ENCODE measurements at regions not wholly inside any gene's neighbourhood (a gene's known extent, or its start where the extent isn't known, plus 50 kb on each side); places are given as distances from the start of the nearest gene placed in this dataset.
"Not testable (repeated sequence)": the region's sequence is repeated elsewhere in the genome, so short reads cannot be mapped to it uniquely, and the experiment has no call there.

- no peak for DNase-seq (ENCODE audit: low read depth)
Measured at GRCh38 chr5:131107128-131107527, 57.9 kb downstream of the HINT1 start.

DNA sequence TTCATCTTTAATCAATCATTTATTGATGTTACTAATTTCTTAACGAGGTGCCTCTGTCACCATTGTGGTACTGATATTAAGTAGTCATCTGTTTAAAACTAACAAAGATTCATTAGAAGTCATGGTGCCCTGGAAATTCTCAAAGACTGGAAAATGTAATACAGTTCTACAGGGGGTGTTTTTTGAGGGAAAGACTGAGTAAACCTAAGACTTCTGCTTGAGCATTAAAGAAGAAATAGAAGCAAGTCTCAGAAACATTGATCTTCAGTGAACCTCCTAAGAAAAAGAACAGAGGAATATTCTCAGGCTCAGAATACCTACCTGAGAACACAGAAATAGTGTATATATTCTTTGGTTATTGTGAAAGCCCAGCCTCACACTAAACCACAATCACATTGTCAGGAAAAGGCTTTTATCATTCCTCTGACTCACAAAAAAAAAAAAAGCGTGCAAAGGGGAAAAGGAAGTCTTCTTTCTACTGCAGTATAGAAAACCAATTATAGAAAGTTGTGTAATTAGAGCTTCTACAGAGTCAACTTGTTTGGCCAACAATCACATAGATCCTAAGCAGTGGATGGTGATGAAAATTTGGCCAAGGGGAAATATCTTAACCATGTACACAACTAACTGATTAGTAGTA is 60.8 kb downstream of the HINT1 start:
- DNase-seq (ENCODE audit: low read depth): no peak

- no peak for DNase-seq (ENCODE audit: low read depth)
Measured at GRCh38 chr5:131096774-131097710, 68.0 kb downstream of the HINT1 start.

GRCh38 chr5:131095561-131095960 is 69.5 kb downstream of the HINT1 start:
- not testable (repeated sequence) for DNase-seq (ENCODE audit: low read depth)

DNA sequence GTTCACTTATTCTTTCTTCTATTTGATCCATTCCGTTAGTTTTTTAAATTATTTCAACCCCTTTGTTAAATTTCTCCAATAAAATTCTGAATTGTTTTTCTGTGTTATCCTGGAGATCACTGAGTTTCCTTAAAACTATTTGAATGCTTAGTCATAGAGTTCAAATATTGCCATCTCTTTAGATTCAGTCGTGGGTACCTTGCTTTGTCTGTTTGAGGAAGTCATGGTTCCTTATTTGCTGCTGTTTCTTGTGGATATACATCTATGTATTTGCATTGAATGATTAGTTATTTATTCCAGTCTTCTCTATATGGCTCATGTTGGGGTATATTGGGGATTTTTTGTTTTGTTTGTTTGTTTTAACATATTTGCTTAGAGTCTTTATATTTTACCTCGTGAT is 80.6 kb downstream of the HINT1 start:
- no peak for DNase-seq (ENCODE audit: low read depth)

DNA sequence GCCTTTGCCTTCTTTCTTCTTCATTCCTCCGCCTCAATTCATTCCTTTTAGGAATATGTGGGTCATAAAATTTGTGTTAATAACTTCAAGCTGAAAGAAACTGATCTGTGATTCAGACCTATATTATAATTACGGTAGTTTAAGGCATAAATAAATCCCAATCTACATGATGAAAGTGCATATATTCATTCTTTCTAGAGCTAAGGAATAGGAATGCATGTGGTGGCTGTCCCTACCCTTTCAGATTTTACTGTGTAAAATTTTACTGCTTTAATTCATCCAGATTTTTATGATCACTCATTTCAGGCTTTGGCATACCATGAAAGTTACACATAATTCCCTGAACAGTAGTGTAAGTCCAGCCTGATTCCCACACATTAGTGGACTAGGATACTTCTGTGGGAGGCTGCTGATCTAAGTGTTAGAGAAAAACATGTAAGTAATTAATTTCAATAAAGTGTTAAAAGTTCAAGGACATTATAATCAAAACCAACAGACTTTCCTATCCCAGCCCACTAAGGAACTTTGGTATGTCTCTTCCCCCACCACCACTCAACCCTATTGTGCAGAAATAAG is 83.1 kb downstream of the HINT1 start:
- no peak for DNase-seq (ENCODE audit: low read depth)

GRCh38 chr5:131081374-131081773 is 83.7 kb downstream of the HINT1 start:
- peak; percentile 6 for DNase-seq (ENCODE audit: low read depth)

- no peak for DNase-seq (ENCODE audit: low read depth)
Measured at GRCh38 chr5:131079232-131079631, 85.8 kb downstream of the HINT1 start.

GRCh38 chr5:131068893-131069643 is 96.0 kb downstream of the HINT1 start:
- no peak for DNase-seq (ENCODE audit: low read depth)

- no peak for DNase-seq (ENCODE audit: low read depth)
Measured at GRCh38 chr5:131068076-131068475, 97.0 kb downstream of the HINT1 start.

DNA sequence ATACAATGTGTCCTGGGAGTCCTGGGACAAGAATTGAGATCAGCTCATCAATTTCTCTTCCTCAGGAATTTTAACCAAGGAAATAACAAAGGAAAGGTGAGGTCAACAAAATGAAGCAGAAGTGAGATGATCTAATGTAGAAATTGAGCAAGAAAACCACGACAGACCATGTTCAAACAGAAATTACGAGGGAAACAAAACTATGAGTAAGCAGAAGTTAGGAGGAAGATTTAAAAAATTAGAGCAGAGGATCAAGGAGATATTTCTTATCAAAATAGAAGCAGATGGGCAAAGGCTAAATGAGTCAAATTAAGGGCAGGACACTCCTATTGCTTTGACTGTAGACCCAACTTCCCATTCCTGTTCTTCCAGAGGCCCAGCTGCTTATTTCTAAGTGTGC is 97.4 kb downstream of the HINT1 start:
- DNase-seq (ENCODE audit: low read depth): no peak

- DNase-seq (ENCODE audit: low read depth): no peak
Measured at GRCh38 chr5:131064669-131065371, 100.2 kb downstream of the HINT1 start.

DNA sequence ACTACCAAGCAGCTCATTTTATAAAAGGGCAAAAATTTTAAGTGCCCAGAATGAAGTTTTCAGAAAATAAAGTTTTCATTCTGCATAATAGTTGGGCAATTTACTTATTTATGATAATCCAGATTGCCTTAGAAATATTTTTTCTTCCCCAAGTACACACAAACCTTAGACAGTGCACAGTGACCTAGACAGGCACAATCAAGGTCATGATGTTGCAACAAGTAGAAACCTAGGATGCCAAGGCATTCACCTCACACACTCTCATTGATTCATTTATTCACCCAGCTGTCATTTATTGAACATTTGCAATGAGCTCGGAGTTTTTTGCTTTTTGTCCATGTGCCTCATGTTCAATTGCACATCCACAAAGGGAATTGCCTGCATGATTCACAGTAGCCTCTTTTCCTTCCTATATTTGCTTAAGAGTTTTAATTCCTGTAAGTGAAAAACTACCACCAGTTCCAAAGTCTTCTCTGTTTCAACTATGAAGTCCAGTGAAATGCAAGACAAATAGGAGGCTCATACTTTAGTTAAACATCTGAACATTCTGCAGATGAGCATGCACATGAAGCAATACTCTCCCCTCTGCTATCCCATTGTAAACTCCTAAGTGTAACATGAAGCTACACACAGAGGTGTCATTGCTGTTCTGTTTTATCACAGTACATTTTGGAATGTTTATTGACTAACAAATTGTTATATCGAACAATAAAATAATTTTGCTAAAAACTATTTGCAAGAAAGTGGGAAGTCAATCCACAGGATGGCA is 122.9 kb downstream of the HINT1 start:
- DNase-seq (ENCODE audit: low read depth): no peak

- no peak for DNase-seq (ENCODE audit: low read depth)
Measured at GRCh38 chr5:131023498-131023865, 141.6 kb downstream of the HINT1 start.

DNA sequence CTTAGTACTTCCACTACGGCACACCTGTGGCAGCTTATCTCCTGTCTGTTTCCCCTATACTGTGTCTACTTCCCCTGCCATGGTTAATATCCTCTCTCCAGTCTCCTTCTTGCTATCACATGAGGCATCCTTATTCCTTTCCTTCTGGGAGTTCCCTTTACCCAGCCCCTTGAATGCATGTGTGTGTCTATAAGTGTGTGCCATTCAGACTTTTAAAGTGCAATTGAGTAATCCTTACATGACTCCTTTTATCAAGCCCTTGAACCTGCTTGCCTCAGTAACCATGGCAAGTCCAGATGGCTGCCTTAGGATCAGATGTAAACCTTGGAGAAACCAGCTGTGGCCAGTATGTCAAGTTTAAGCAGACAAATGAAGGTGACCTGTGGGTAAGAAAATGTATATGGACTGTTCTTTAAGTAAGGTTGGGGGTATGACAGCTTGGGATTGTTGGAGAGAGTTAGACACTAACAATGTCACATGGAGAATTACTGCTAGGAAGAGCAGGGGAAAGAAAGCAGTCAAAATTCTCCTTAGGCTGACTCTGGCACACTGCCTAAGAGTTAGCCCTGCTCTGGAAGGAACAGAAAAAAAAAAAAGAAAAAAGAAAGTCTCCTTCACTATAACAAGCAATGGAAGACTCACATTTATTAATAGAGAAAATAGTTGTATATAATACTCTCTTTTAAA is 142.1 kb downstream of the HINT1 start:
- no peak for DNase-seq (ENCODE audit: low read depth)

DNA sequence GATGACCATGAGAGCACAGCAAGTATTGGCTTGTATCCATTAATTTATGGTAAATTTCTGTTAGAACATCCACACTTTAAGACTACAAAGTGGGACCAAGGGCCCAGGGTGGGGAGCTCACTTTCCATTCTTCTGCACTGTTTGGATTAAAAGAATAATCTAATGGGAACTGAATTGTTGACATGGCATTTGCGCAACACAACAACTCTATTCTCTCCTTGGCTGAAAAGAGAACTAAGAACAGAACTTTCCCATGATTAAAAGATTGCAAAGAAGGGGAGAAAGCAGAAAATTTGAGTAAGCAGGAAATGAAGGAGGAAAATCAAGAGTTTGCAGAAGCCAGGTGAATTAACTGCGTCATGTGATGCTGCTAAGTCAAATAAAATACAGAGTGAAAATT is 143.4 kb downstream of the HINT1 start:
- no peak for DNase-seq (ENCODE audit: low read depth)

DNA sequence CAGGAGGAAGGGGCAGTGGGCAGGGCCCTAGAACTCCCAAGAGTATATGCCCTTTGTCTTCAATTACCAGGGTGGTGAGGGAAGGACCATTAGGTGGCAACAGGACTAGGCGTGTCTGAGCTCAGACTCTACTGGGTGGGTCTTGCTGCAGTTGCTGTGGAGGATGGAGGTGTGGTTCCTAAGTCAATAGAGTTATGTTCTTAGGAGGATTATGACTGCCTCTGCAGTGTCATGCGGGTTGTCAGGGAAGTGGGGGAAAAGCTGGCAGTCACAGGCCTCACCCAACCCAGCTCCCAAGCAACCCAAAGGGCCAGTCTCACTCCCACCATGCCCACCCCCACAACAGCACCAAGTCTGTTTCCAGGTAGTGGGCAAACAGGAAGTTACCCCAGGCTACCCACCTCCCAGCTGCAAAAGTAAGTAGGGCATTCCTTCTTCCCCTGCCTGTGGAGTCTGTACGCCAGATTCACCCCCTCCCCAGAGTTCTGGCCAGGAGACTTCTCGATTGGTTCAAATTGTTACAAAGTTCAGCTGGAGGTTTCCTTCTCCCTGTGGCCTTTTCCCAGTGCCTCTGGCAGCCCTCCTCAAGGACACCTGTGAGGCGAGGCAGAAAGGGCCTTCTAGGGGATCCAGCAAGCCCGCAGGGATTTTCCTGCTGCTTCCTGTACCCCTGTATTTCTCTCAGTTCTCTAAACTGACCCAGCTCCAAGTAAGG is 145.3 kb downstream of the HINT1 start:
- no peak for DNase-seq (ENCODE audit: low read depth)

DNA sequence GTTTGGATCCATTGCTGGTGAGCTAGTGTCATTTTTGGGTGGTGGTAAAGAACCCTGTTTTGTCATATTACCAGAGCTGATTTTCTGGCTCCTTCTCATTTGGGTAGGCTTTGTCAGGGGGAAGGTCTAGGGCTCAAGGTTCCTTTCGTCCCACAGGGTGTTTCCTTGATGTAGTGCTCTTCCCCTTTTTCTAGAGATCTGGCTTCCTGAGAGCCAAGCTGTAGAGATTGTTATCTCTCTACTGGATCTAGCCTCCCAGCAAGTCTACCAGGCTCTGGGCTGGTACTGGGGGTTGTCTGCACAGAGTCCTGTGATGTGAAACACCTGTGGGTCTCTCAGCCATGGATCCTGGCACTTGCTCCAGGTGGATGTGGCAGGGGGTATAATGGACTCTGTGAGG is 145.9 kb downstream of the HINT1 start:
- DNase-seq (ENCODE audit: low read depth): no peak

- no peak for DNase-seq (ENCODE audit: low read depth)
Measured at GRCh38 chr5:131008329-131008728, 156.7 kb downstream of the HINT1 start.

All from EH (cell line).